SIG-M5 treated with dmso at 0.1 percent for 504 hours (cell line): ENCODE measurements at regions not wholly inside any gene's neighbourhood (a gene's known extent, or its start where the extent isn't known, plus 50 kb on each side); places are given as distances from the start of the nearest gene placed in this dataset.
"Not testable (repeated sequence)": the region's sequence is repeated elsewhere in the genome, so short reads cannot be mapped to it uniquely, and the experiment has no call there.

Source experiments
- DNase-seq: peaks from one replicate; lab custom pipeline; 2025; ENCODE audit not compliant: unreplicated experiment; lab: John Stamatoyannopoulos, UW

GRCh38 chr13:87736849-87737385 lies 65.7 kb downstream of the SLITRK5 start:
- DNase-seq: no peak

- DNase-seq: no peak
These were observed 82.9 kb downstream of the SLITRK5 start for GRCh38 chr13:87754097-87754496.

- no peak for DNase-seq
These were observed 98.3 kb downstream of the SLITRK5 start for GRCh38 chr13:87769445-87769844.

- no peak for DNase-seq
These were observed 106.2 kb downstream of the SLITRK5 start for GRCh38 chr13:87777387-87777786.

GRCh38 chr13:87778128-87778527 lies 107.0 kb downstream of the SLITRK5 start:
- no peak for DNase-seq

GRCh38 chr13:87779426-87779825 lies 108.3 kb downstream of the SLITRK5 start:
- no peak for DNase-seq

GRCh38 chr13:87783366-87783765 lies 112.2 kb downstream of the SLITRK5 start:
- DNase-seq: no peak

- no peak for DNase-seq
These were observed 117.2 kb downstream of the SLITRK5 start for GRCh38 chr13:87788363-87788762.

GRCh38 chr13:87792878-87793277 lies 121.7 kb downstream of the SLITRK5 start:
- DNase-seq: no peak

GRCh38 chr13:87798536-87798935 lies 127.4 kb downstream of the SLITRK5 start:
- no peak for DNase-seq

GRCh38 chr13:87810391-87810801 lies 139.2 kb downstream of the SLITRK5 start:
- DNase-seq: no peak

- DNase-seq: no peak
These were observed 139.8 kb downstream of the SLITRK5 start for GRCh38 chr13:87810920-87811344.

GRCh38 chr13:87814403-87814802 lies 143.2 kb downstream of the SLITRK5 start:
- DNase-seq: no peak

GRCh38 chr13:87820241-87820640 lies 149.1 kb downstream of the SLITRK5 start:
- peak; percentile 56 for DNase-seq

- DNase-seq: peak; percentile 62
These were observed 150.3 kb downstream of the SLITRK5 start for GRCh38 chr13:87821512-87821911.

GRCh38 chr13:87826301-87826700 lies 155.1 kb downstream of the SLITRK5 start:
- not testable (repeated sequence) for DNase-seq

- no peak for DNase-seq
These were observed 156.3 kb downstream of the SLITRK5 start for GRCh38 chr13:87827479-87827878.

- no peak for DNase-seq
These were observed 166.4 kb downstream of the SLITRK5 start for GRCh38 chr13:87837522-87837921.

GRCh38 chr13:87837946-87838345 lies 166.8 kb downstream of the SLITRK5 start:
- DNase-seq: no peak

- no peak for DNase-seq
These were observed 180.2 kb downstream of the SLITRK5 start for GRCh38 chr13:87851410-87851809.

GRCh38 chr13:87855553-87855952 lies 184.4 kb downstream of the SLITRK5 start:
- no peak for DNase-seq

GRCh38 chr13:87859261-87859660 lies 188.1 kb downstream of the SLITRK5 start:
- DNase-seq: no peak

- no peak for DNase-seq
These were observed 196.3 kb downstream of the SLITRK5 start for GRCh38 chr13:87867426-87867825.
